ENCODE measurements at regions not wholly inside any gene's neighbourhood (a gene's known extent, or its start where the extent isn't known, plus 50 kb on each side); places are given as distances from the start of the nearest gene placed in this dataset.

- no peak for TF ChIP-seq ZNF720 (CRISPR knock-in tag; IDR thresholded peaks at IDR 0.05)
- no peak for TF ChIP-seq ZNF18 (CRISPR knock-in tag; IDR thresholded peaks at IDR 0.05; ENCODE audit: insufficient replicate concordance)
- TF ChIP-seq HOMEZ (CRISPR knock-in tag; IDR thresholded peaks at IDR 0.05; ENCODE audit: low read depth): no peak
- TF ChIP-seq ZNF496 (CRISPR knock-in tag; IDR thresholded peaks at IDR 0.05; ENCODE audit: insufficient replicate concordance): no peak
- no peak for TF ChIP-seq ZBTB2 (CRISPR knock-in tag; IDR thresholded peaks at IDR 0.05; ENCODE audit: low read depth)
- no peak for TF ChIP-seq ZNF841 (CRISPR knock-in tag; IDR thresholded peaks at IDR 0.05; ENCODE audit: borderline replicate concordance)
- TF ChIP-seq CCAR2 (optimal IDR thresholded peaks at IDR 0.05; ENCODE audit: low read depth, low read length): no peak
- no peak for TF ChIP-seq RNF2 (conservative IDR thresholded peaks at IDR 0.05; ENCODE audit: low read depth)
These were observed 204.1 kb upstream of the CLINT1 start (continued) for GRCh38 chr5:158063052-158063451.

- Histone ChIP-seq H3K27ac (ENCODE audit: extremely low read length, insufficient read depth, low read length) (no peak overlapping the region), H3K4me3 (replicated peaks in 1 of 3; ENCODE audit: insufficient read depth in 1 of 3, low read depth in 2 of 3, low read length in 3 of 3) (no peak overlapping the region), H3K4me1 (ENCODE audit: insufficient read depth, low read length) (no peaks in the 10 kb centered on the region), H3K79me2 (ENCODE audit: insufficient read depth, low read length) (no peaks in the 10 kb centered on the region), H3K36me3 (replicated peaks in 1 of 2; ENCODE audit: control insufficient read depth in 1 of 2, insufficient read depth in 2 of 2, low read length in 2 of 2) (no peaks in the 10 kb centered on the region), H3K27me3 (ENCODE audit: control insufficient read depth in 1 of 2, insufficient read depth in 2 of 2, low read length in 2 of 2) (no peaks in the 10 kb centered on the region; a peak in 1 of 5 replicates), H3K9ac (ENCODE audit: insufficient read depth, low read depth, low read length) (no peak overlapping the region), H4K20me1 (ENCODE audit: insufficient read depth, low read length) (no peaks in the 10 kb centered on the region), H3K4me2 (ENCODE audit: low read depth, low read length) (no peak overlapping the region), H2AFZ (ENCODE audit: low read length) (no peak overlapping the region), H3K9me3 (ENCODE audit: low read length) (no peaks in the 10 kb centered on the region)
- 27% methylated on average over 4 of the region's 4 CpGs for WGBS (ENCODE audit: low lambda C conversion rate)
- CTCF ChIA-PET (ENCODE audit: low intra/inter-chr PET ratio, low total read pairs): no interaction called here
- FAIRE-seq (no peak), DNase-seq (ENCODE audit: low spot score) (no peak), ATAC-seq (no peak)
- POLR2A ChIA-PET: no interaction called here
- no TSS peak for BruUV-seq (replicated peaks)
- in situ Hi-C loops (cut with HindIII; ENCODE audit: extremely low pct_ligation_motif_present, low pct_unique_long_range_greater_than_20kb) (no loop called here), intact Hi-C loops (cut with micrococcal nuclease; ENCODE audit: unreplicated experiment) (no loop called here)
- TF ChIP-seq MTA3 (CRISPR knock-in tag; IDR thresholded peaks at IDR 0.05) (no peak), DNMT3B (CRISPR knock-in tag; conservative IDR thresholded peaks at IDR 0.05) (no peak), PITX1 (CRISPR knock-in tag; IDR thresholded peaks at IDR 0.05) (no peak)
These were observed 202.5 kb upstream of the CLINT1 start for GRCh38 chr5:158061451-158061850.
